ENCODE measurements at regions not wholly inside any gene's neighbourhood (a gene's known extent, or its start where the extent isn't known, plus 50 kb on each side); places are given as distances from the start of the nearest gene placed in this dataset.

GRCh38 chr14:97077253-97077653 lies 280.1 kb downstream of the VRK1 start:
- Histone ChIP-seq H3K27me3 (replicated peaks; ENCODE audit: insufficient read depth) (no peaks in the 10 kb centered on the region), H3K27ac (no peak overlapping the region), H3K4me1 (ENCODE audit: control insufficient read depth in 1 of 2, low read depth in 2 of 2) (no peaks in the 10 kb centered on the region), H3K36me3 (no peaks in the 10 kb centered on the region), H3K4me3 (no peak overlapping the region), H3K9me3 (no peaks in the 10 kb centered on the region)
- ATAC-seq (ENCODE audit: insufficient number of reproducible peaks, low FRiP score, low read depth) (no peak), DNase-seq (ENCODE audit: low spot score) (no peak)
- TF ChIP-seq CTCF (IDR thresholded peaks at IDR 0.05), result no peak

- no peak for TF ChIP-seq CTCF (IDR thresholded peaks at IDR 0.05)
- Histone ChIP-seq H3K4me1 (ENCODE audit: control insufficient read depth in 1 of 2, low read depth in 2 of 2) (no peaks in the 10 kb centered on the region), H3K27ac (no peak overlapping the region), H3K9me3 (no peaks in the 10 kb centered on the region), H3K4me3 (no peak overlapping the region), H3K27me3 (replicated peaks; ENCODE audit: insufficient read depth) (no peaks in the 10 kb centered on the region), H3K36me3 (no peaks in the 10 kb centered on the region)
- ATAC-seq (ENCODE audit: insufficient number of reproducible peaks, low FRiP score, low read depth) (no peak), DNase-seq (ENCODE audit: low spot score) (no peak)
Observed at GRCh38 chr14:97077687-97078086, 280.5 kb downstream of the VRK1 start.

GRCh38 chr14:97080991-97081390 lies 283.8 kb downstream of the VRK1 start:
- Histone ChIP-seq H3K4me3 (no peak overlapping the region), H3K9me3 (no peaks in the 10 kb centered on the region), H3K36me3 (no peaks in the 10 kb centered on the region), H3K27me3 (replicated peaks; ENCODE audit: insufficient read depth) (no peaks in the 10 kb centered on the region), H3K4me1 (ENCODE audit: control insufficient read depth in 1 of 2, low read depth in 2 of 2) (no peaks in the 10 kb centered on the region), H3K27ac (no peak overlapping the region)
- no peak for TF ChIP-seq CTCF (IDR thresholded peaks at IDR 0.05)
- no peak for DNase-seq (ENCODE audit: low spot score)
- no peak for ATAC-seq (ENCODE audit: insufficient number of reproducible peaks, low FRiP score, low read depth)

- no peaks in the 10 kb centered on the region for H3K27me3 ChIP-seq (replicated peaks; ENCODE audit: insufficient read depth)
- no peaks in the 10 kb centered on the region for H3K36me3 ChIP-seq
- DNase-seq (ENCODE audit: low spot score) (no peak), ATAC-seq (ENCODE audit: insufficient number of reproducible peaks, low FRiP score, low read depth) (no peak)
- TF ChIP-seq CTCF (IDR thresholded peaks at IDR 0.05), result no peak
- no peak overlapping the region for H3K4me3 ChIP-seq
- H3K4me1 ChIP-seq (ENCODE audit: control insufficient read depth in 1 of 2, low read depth in 2 of 2), result no peaks in the 10 kb centered on the region
- H3K9me3 ChIP-seq, result no peaks in the 10 kb centered on the region
- H3K27ac ChIP-seq, result no peak overlapping the region
Observed at GRCh38 chr14:97095269-97095668, 298.1 kb downstream of the VRK1 start.

- H3K27me3 ChIP-seq (replicated peaks; ENCODE audit: insufficient read depth), result no peaks in the 10 kb centered on the region
- H3K4me3 ChIP-seq, result no peak overlapping the region
- no peaks in the 10 kb centered on the region for H3K9me3 ChIP-seq
- H3K4me1 ChIP-seq (ENCODE audit: control insufficient read depth in 1 of 2, low read depth in 2 of 2), result no peaks in the 10 kb centered on the region
- no peaks in the 10 kb centered on the region for H3K36me3 ChIP-seq
- TF ChIP-seq CTCF (IDR thresholded peaks at IDR 0.05), result no peak
- ATAC-seq (ENCODE audit: insufficient number of reproducible peaks, low FRiP score, low read depth) (no peak), DNase-seq (ENCODE audit: low spot score) (no peak)
- H3K27ac ChIP-seq, result no peak overlapping the region
Observed at GRCh38 chr14:97097296-97097695, 300.1 kb downstream of the VRK1 start.
